K562 (cell line): ENCODE measurements at regions not wholly inside any gene's neighbourhood (a gene's known extent, or its start where the extent isn't known, plus 50 kb on each side); places are given as distances from the start of the nearest gene placed in this dataset.

Experiments
- CBX1 ChIP-seq: sonication (generic); IDR thresholded peaks from 2 replicates; pipeline ENCODE4 v1.6.1; 2016; ENCODE audit warnings: antibody characterized with exemption, low read depth, mild to moderate bottlenecking
- EP400 ChIP-seq: fragments of 450-650 bp; IDR thresholded peaks from 2 replicates; pipeline ENCODE4 v1.6.1; 2017; ENCODE audit warnings: antibody characterized with exemption, mild to moderate bottlenecking, moderate library complexity
- KDM1A ChIP-seq, 2 experiments: fragments of 450-650 bp; IDR thresholded peaks; 2 replicates each; pipeline ENCODE4 v1.6.1; 2016; ENCODE audit warnings: mild to moderate bottlenecking in 2 of 2
- ZBTB11 ChIP-seq, 3 experiments: fragments of 200-800 bp in 1 of 3; fragments of 250-450 bp in 1 of 3; fragments of 450-650 bp in 1 of 3; sonication (Bioruptor Pico) in 1 of 3; sonication (Bioruptor generic) in 1 of 3; formaldehyde crosslinking in 1 of 3; IDR thresholded peaks; 2 replicates each; pipeline versions ENCODE4 v1.6.1 to v1.8.0; 2016 to 2022; ENCODE audit warnings: mild to moderate bottlenecking in 2 of 3, missing genetic modification characterization in 2 of 3, missing compliant biosample characterization in 1 of 3, moderate library complexity in 1 of 3
- ZNF639 ChIP-seq, 2 experiments: fragments of 200-800 bp in 1 of 2; sonication (Bioruptor generic) in 1 of 2; sonication (generic) in 1 of 2; formaldehyde crosslinking in 1 of 2; IDR thresholded peaks in 1 of 2; conservative IDR thresholded peaks in 1 of 2; 2 replicates each; pipeline versions ENCODE4 v1.5.0 to v1.6.1; 2016 to 2020; ENCODE audit warnings: missing compliant biosample characterization in 1 of 2, missing genetic modification characterization in 1 of 2, missing genetic modification reagents in 1 of 2
- ZNF699 ChIP-seq: fragments of 250-450 bp; sonication (Bioruptor Pico); IDR thresholded peaks from 2 replicates; pipeline ENCODE4 v1.8.0; 2021; ENCODE audit warnings: mild to moderate bottlenecking, moderate library complexity; ENCODE audit not compliant: insufficient replicate concordance
- TF ChIP-seq, protein P1 (sequence below): fragments of 450-650 bp; IDR thresholded peaks from 2 replicates; pipeline ENCODE4 v1.6.1; 2018; ENCODE audit not compliant: partially characterized antibody
- TF ChIP-seq, protein P2 (sequence below), 2 experiments: fragments of 450-650 bp; IDR thresholded peaks; 2 replicates each; pipeline ENCODE4 v1.6.1; 2016
- TF ChIP-seq, protein P3 (sequence below): fragments of 450-650 bp; conservative IDR thresholded peaks from 2 replicates; pipeline ENCODE4 v1.6.1; 2016; ENCODE audit warnings: missing genetic modification characterization, low read depth, mild to moderate bottlenecking, control low read depth, missing compliant biosample characterization

GRCh38 chr6:27630727-27631608, 158.1 kb upstream of the ZNF184 start (continued):
- TF ChIP-seq, protein P1, sequence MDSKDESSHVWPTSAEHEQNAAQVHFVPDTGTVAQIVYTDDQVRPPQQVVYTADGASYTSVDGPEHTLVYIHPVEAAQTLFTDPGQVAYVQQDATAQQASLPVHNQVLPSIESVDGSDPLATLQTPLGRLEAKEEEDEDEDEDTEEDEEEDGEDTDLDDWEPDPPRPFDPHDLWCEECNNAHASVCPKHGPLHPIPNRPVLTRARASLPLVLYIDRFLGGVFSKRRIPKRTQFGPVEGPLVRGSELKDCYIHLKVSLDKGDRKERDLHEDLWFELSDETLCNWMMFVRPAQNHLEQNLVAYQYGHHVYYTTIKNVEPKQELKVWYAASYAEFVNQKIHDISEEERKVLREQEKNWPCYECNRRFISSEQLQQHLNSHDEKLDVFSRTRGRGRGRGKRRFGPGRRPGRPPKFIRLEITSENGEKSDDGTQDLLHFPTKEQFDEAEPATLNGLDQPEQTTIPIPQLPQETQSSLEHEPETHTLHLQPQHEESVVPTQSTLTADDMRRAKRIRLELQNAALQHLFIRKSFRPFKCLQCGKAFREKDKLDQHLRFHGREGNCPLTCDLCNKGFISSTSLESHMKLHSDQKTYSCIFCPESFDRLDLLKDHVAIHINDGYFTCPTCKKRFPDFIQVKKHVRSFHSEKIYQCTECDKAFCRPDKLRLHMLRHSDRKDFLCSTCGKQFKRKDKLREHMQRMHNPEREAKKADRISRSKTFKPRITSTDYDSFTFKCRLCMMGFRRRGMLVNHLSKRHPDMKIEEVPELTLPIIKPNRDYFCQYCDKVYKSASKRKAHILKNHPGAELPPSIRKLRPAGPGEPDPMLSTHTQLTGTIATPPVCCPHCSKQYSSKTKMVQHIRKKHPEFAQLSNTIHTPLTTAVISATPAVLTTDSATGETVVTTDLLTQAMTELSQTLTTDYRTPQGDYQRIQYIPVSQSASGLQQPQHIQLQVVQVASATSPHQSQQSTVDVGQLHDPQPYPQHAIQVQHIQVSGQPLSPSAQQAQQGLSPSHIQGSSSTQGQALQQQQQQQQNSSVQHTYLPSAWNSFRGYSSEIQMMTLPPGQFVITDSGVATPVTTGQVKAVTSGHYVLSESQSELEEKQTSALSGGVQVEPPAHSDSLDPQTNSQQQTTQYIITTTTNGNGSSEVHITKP, result no peak
- no peak for TF ChIP-seq ZNF699 (CRISPR knock-in tag)
- TF ChIP-seq ZNF639 (CRISPR knock-in tag; conservative IDR thresholded peaks at IDR 0.05 in 1 of 2, IDR thresholded peaks at IDR 0.05 in 1 of 2), result 0 out of 4 replicates have a peak, but pooled peaks of 1 of the 2 experiments have one; percentile 50
- TF ChIP-seq, protein P2, sequence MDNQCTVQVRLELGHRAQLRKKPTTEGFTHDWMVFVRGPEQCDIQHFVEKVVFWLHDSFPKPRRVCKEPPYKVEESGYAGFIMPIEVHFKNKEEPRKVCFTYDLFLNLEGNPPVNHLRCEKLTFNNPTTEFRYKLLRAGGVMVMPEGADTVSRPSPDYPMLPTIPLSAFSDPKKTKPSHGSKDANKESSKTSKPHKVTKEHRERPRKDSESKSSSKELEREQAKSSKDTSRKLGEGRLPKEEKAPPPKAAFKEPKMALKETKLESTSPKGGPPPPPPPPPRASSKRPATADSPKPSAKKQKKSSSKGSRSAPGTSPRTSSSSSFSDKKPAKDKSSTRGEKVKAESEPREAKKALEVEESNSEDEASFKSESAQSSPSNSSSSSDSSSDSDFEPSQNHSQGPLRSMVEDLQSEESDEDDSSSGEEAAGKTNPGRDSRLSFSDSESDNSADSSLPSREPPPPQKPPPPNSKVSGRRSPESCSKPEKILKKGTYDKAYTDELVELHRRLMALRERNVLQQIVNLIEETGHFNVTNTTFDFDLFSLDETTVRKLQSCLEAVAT (IDR thresholded peaks at IDR 0.05), result peak; percentile 7 to 61; a peak in 2 of 4 replicates
- 0 out of 6 replicates have a peak, but pooled peaks of 1 of the 3 experiments have one; percentile 41 for TF ChIP-seq ZBTB11 (CRISPR knock-in tag; IDR thresholded peaks at IDR 0.05)
- TF ChIP-seq KDM1A (IDR thresholded peaks at IDR 0.05), result peak; percentile 30 to 59; a peak in 3 of 4 replicates
- TF ChIP-seq, protein P3, sequence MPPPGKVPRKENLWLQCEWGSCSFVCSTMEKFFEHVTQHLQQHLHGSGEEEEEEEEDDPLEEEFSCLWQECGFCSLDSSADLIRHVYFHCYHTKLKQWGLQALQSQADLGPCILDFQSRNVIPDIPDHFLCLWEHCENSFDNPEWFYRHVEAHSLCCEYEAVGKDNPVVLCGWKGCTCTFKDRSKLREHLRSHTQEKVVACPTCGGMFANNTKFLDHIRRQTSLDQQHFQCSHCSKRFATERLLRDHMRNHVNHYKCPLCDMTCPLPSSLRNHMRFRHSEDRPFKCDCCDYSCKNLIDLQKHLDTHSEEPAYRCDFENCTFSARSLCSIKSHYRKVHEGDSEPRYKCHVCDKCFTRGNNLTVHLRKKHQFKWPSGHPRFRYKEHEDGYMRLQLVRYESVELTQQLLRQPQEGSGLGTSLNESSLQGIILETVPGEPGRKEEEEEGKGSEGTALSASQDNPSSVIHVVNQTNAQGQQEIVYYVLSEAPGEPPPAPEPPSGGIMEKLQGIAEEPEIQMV (tag), result no peak
- peak; percentile 87 for TF ChIP-seq EP400
- no peak for TF ChIP-seq CBX1
